Non-pigmented ciliary epithelial cell (primary cell): ENCODE measurements at regions not wholly inside any gene's neighbourhood (a gene's known extent, or its start where the extent isn't known, plus 50 kb on each side); places are given as distances from the start of the nearest gene placed in this dataset.
"Not testable (repeated sequence)": the region's sequence is repeated elsewhere in the genome, so short reads cannot be mapped to it uniquely, and the experiment has no call there.

ENCODE experiments used
- DNase-seq: peaks from one replicate; pipeline ENCODE4 v3.0.0-alpha.2; 2010; ENCODE audit warnings: low read depth

GRCh38 chr12:58069268-58069963 is 128.0 kb downstream of the ATP23 start:
- DNase-seq = no peak

GRCh38 chr12:58071994-58072393 is 130.6 kb downstream of the ATP23 start:
- no peak for DNase-seq

- DNase-seq = no peak
Observed at GRCh38 chr12:58074259-58074658, 132.9 kb downstream of the ATP23 start.

GRCh38 chr12:58079806-58080205 is 138.4 kb downstream of the ATP23 start:
- no peak for DNase-seq

GRCh38 chr12:58081488-58081887 is 140.1 kb downstream of the ATP23 start:
- no peak for DNase-seq

- DNase-seq = no peak
Observed at GRCh38 chr12:58082996-58083395, 141.6 kb downstream of the ATP23 start.

GRCh38 chr12:58086006-58086405 is 144.6 kb downstream of the ATP23 start:
- DNase-seq = no peak

- no peak for DNase-seq
Observed at GRCh38 chr12:58086930-58087329, 145.6 kb downstream of the ATP23 start.

- no peak for DNase-seq
Observed at GRCh38 chr12:58087423-58088127, 146.2 kb downstream of the ATP23 start.

- DNase-seq = no peak
Observed at GRCh38 chr12:58089588-58089987, 148.2 kb downstream of the ATP23 start.

- DNase-seq = no peak
Observed at GRCh38 chr12:58090685-58091084, 149.3 kb downstream of the ATP23 start.

GRCh38 chr12:58095002-58095401 is 153.6 kb downstream of the ATP23 start:
- DNase-seq = no peak

GRCh38 chr12:58097741-58098140 is 156.4 kb downstream of the ATP23 start:
- DNase-seq = no peak

GRCh38 chr12:58099476-58099875 is 158.1 kb downstream of the ATP23 start:
- no peak for DNase-seq

GRCh38 chr12:58104351-58104755 is 163.0 kb downstream of the ATP23 start:
- DNase-seq = no peak

GRCh38 chr12:58105225-58106119 is 164.1 kb downstream of the ATP23 start:
- DNase-seq = no peak

GRCh38 chr12:58106195-58106594 is 164.8 kb downstream of the ATP23 start:
- no peak for DNase-seq

- DNase-seq = no peak
Observed at GRCh38 chr12:58117201-58117600, 175.8 kb downstream of the ATP23 start.

- no peak for DNase-seq
Observed at GRCh38 chr12:58117667-58118066, 176.3 kb downstream of the ATP23 start.

GRCh38 chr12:58125761-58126160 is 184.4 kb downstream of the ATP23 start:
- DNase-seq = not testable (repeated sequence)

- DNase-seq = no peak
Observed at GRCh38 chr12:58131986-58132755, 190.8 kb downstream of the ATP23 start.

- DNase-seq = no peak
Observed at GRCh38 chr12:58138424-58138823, 197.1 kb downstream of the ATP23 start.
